ENCODE measurements at regions not wholly inside any gene's neighbourhood (a gene's known extent, or its start where the extent isn't known, plus 50 kb on each side); places are given as distances from the start of the nearest gene placed in this dataset.

DNA sequence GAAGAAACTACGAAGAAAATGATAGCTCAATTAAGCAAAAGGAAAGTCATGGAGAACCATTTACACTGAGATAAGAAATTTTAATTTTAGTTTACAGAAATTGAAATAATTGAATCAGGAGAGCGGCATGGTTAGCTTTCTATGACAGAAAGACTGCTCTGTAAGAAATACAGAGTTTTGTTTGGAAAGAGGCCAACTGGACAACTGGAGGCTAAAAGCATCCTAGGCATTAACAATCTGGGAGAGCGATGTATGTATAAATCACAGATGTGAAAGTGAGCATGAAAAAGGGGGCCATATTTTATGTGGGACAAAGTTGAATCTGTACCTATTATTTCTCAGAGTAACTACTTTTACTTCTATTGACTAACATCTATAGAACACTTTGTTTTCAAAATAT lies 1608.8 kb upstream of the PCDH20 start:
- H3K36me3 ChIP-seq (replicated peaks; ENCODE audit: low read depth, low read length) = no peaks in the 10 kb centered on the region
- no peaks in the 10 kb centered on the region for H3K79me2 ChIP-seq (ENCODE audit: low read length)
- TF ChIP-seq EZH2phosphoT487 (IDR thresholded peaks at IDR 0.05; ENCODE audit: low read depth) = no peak
- TF ChIP-seq, protein P1, sequence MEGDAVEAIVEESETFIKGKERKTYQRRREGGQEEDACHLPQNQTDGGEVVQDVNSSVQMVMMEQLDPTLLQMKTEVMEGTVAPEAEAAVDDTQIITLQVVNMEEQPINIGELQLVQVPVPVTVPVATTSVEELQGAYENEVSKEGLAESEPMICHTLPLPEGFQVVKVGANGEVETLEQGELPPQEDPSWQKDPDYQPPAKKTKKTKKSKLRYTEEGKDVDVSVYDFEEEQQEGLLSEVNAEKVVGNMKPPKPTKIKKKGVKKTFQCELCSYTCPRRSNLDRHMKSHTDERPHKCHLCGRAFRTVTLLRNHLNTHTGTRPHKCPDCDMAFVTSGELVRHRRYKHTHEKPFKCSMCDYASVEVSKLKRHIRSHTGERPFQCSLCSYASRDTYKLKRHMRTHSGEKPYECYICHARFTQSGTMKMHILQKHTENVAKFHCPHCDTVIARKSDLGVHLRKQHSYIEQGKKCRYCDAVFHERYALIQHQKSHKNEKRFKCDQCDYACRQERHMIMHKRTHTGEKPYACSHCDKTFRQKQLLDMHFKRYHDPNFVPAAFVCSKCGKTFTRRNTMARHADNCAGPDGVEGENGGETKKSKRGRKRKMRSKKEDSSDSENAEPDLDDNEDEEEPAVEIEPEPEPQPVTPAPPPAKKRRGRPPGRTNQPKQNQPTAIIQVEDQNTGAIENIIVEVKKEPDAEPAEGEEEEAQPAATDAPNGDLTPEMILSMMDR (IDR thresholded peaks at IDR 0.05; ENCODE audit: low read depth, low read length) = no peak
- no peaks in the 10 kb centered on the region for H4K20me1 ChIP-seq (ENCODE audit: insufficient read depth, low read length)
- no peaks in the 10 kb centered on the region for H3K4me1 ChIP-seq (ENCODE audit: low read length)
- H3K9ac ChIP-seq (ENCODE audit: low read length) = no peak overlapping the region
- no peaks in the 10 kb centered on the region for H3K9me3 ChIP-seq (ENCODE audit: insufficient read depth, low read length)
- H3K4me3 ChIP-seq (ENCODE audit: low read length) = no peak overlapping the region
- H3K27me3 ChIP-seq (ENCODE audit: low read depth, low read length) = no peaks in the 10 kb centered on the region
- H3K27ac ChIP-seq (ENCODE audit: low read length) = no peak overlapping the region
- no peak overlapping the region for H3K4me2 ChIP-seq (ENCODE audit: low read length)
- no peak overlapping the region for H2AFZ ChIP-seq (ENCODE audit: low read depth, low read length)

DNA sequence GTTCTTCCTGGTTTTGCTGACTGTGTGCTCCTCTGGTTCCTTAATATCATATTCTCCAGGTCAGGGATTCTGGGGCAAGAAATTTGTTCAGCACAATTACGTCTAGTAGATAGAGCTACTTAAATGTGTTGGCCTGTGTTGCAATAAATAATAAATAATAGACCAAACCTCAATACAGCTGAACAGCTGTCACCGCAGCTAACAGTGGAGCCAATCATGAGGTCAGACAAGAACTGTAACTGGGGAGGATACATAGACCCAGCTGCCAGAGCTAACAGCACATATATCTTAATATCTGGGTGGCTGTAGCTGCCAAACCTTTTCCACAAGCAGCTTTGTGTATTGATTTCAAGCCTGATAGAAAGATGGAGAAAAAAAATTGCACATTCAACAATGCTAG lies 1596.3 kb upstream of the PCDH20 start:
- no peak overlapping the region for H3K9ac ChIP-seq (ENCODE audit: low read length)
- no peak for TF ChIP-seq EZH2phosphoT487 (IDR thresholded peaks at IDR 0.05; ENCODE audit: low read depth)
- TF ChIP-seq, protein P1 (IDR thresholded peaks at IDR 0.05; ENCODE audit: low read depth, low read length) = no peak

DNA sequence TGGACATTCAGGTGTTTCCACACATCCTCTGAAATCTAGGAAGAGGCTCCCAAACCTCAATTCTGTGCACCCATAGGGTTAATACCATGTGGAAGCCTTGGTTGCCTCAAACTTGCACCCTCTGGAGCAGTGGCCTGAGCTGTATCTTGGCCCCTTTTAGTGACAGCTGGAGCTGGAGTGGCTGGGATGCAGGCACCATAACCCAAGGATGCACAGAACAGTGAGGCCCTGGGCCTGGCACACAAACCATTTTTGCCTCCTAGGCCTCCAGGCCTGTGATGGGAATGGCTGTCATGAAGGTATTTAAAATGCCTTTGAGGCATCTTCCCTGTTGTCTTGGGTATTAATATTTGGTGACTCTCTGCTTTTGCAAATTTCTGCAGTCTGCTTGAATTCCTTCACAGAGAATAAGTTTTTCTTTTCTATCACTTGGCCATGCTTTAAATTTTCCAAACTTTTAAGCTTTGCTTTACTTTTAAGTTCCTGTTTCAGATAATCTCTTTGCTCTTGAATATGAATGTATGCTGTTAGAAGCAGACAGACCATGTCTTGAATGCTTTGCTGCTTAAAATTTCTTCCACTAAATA lies 1594.5 kb upstream of the PCDH20 start:
- H3K79me2 ChIP-seq (ENCODE audit: low read length) = no peaks in the 10 kb centered on the region
- peaks cover 3% of the 10 kb centered on the region for H3K36me3 ChIP-seq (replicated peaks; ENCODE audit: low read depth, low read length)
- no peaks in the 10 kb centered on the region for H3K27me3 ChIP-seq (ENCODE audit: low read depth, low read length)
- H3K4me1 ChIP-seq (ENCODE audit: low read length) = no peaks in the 10 kb centered on the region
- TF ChIP-seq, protein P1 (IDR thresholded peaks at IDR 0.05; ENCODE audit: low read depth, low read length) = no peak
- no peak for TF ChIP-seq EZH2phosphoT487 (IDR thresholded peaks at IDR 0.05; ENCODE audit: low read depth)
- H4K20me1 ChIP-seq (ENCODE audit: insufficient read depth, low read length) = no peaks in the 10 kb centered on the region
- no peak overlapping the region for H2AFZ ChIP-seq (ENCODE audit: low read depth, low read length)
- H3K9me3 ChIP-seq (ENCODE audit: insufficient read depth, low read length) = peaks cover 8% of the 10 kb centered on the region; the same call in 1 of the 2 replicates
- no peak overlapping the region for H3K27ac ChIP-seq (ENCODE audit: low read length)
- H3K4me3 ChIP-seq (ENCODE audit: low read length) = no peak overlapping the region
- H3K4me2 ChIP-seq (ENCODE audit: low read length) = no peak overlapping the region
- H3K9ac ChIP-seq (ENCODE audit: low read length) = no peak overlapping the region

More for the DNA sequence above, 1596.3 kb upstream of the PCDH20 start:
- no peaks in the 10 kb centered on the region for H3K27me3 ChIP-seq (ENCODE audit: low read depth, low read length)
- H3K4me2 ChIP-seq (ENCODE audit: low read length) = no peak overlapping the region
- H3K79me2 ChIP-seq (ENCODE audit: low read length) = no peaks in the 10 kb centered on the region
- H3K4me1 ChIP-seq (ENCODE audit: low read length) = no peaks in the 10 kb centered on the region
- no peak overlapping the region for H3K27ac ChIP-seq (ENCODE audit: low read length)
- H3K36me3 ChIP-seq (replicated peaks; ENCODE audit: low read depth, low read length) = peaks cover 3% of the 10 kb centered on the region
- H2AFZ ChIP-seq (ENCODE audit: low read depth, low read length) = no peak overlapping the region
- H4K20me1 ChIP-seq (ENCODE audit: insufficient read depth, low read length) = no peaks in the 10 kb centered on the region
- H3K9me3 ChIP-seq (ENCODE audit: insufficient read depth, low read length) = peaks cover 8% of the 10 kb centered on the region; the same call in 1 of the 2 replicates
- no peak overlapping the region for H3K4me3 ChIP-seq (ENCODE audit: low read length)

DNA sequence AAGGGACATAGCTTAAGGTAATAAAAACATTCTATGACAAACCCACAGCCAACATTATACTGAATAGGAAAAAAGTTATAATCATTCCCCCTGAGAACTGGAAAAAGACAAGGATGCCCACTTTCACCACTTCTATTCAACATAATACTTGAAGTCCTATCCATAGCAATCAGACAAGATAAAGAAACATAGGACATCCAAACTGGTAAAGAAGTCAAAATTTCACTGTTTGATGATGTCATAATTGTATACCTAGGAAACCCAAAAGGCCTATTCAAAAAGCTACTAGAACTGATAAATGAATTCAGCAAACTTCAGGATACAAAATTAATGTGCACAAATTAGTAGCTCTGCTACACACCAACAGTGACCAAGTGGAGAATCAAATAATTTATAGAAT lies 1590.0 kb upstream of the PCDH20 start:
- no peak overlapping the region for H3K4me2 ChIP-seq (ENCODE audit: low read length)
- TF ChIP-seq, protein P1 (IDR thresholded peaks at IDR 0.05; ENCODE audit: low read depth, low read length) = no peak
- TF ChIP-seq EZH2phosphoT487 (IDR thresholded peaks at IDR 0.05; ENCODE audit: low read depth) = no peak
- H2AFZ ChIP-seq (ENCODE audit: low read depth, low read length) = no peak overlapping the region
- no peaks in the 10 kb centered on the region for H3K27me3 ChIP-seq (ENCODE audit: low read depth, low read length)
- no peaks in the 10 kb centered on the region for H4K20me1 ChIP-seq (ENCODE audit: insufficient read depth, low read length)
- H3K36me3 ChIP-seq (replicated peaks; ENCODE audit: low read depth, low read length) = no peaks in the 10 kb centered on the region
- no peak overlapping the region for H3K27ac ChIP-seq (ENCODE audit: low read length)
- H3K4me3 ChIP-seq (ENCODE audit: low read length) = no peak overlapping the region
- no peaks in the 10 kb centered on the region for H3K4me1 ChIP-seq (ENCODE audit: low read length)
- H3K9me3 ChIP-seq (ENCODE audit: insufficient read depth, low read length) = peaks cover 8% of the 10 kb centered on the region; the same call in 1 of the 2 replicates
- H3K79me2 ChIP-seq (ENCODE audit: low read length) = no peaks in the 10 kb centered on the region
- H3K9ac ChIP-seq (ENCODE audit: low read length) = no peak overlapping the region
